GM12878 (cell line): ENCODE measurements at regions not wholly inside any gene's neighbourhood (a gene's known extent, or its start where the extent isn't known, plus 50 kb on each side); places are given as distances from the start of the nearest gene placed in this dataset.

ENCODE experiments used
- BCL3 ChIP-seq: IDR thresholded peaks from 2 replicates; pipeline ENCODE4 v1.6.1; 2011; ENCODE audit warnings: borderline replicate concordance, low read depth, mild to moderate bottlenecking, moderate library complexity, low read length; ENCODE audit not compliant: insufficient read depth, poor library complexity, severe bottlenecking
- CHD2 ChIP-seq: IDR thresholded peaks from 2 replicates; pipeline ENCODE4 v1.6.1; 2011; ENCODE audit warnings: low read depth, low read length, improper control_type of control experiment, borderline replicate concordance
- E2F8 ChIP-seq: fragments of 450-650 bp; IDR thresholded peaks from 2 replicates; pipeline ENCODE4 v1.6.1; 2018; ENCODE audit warnings: mild to moderate bottlenecking, low read depth, moderate library complexity; ENCODE audit not compliant: partially characterized antibody
- E4F1 ChIP-seq: fragments of 450-650 bp; IDR thresholded peaks from 2 replicates; pipeline ENCODE4 v1.6.1; 2018; ENCODE audit warnings: borderline replicate concordance, mild to moderate bottlenecking; ENCODE audit not compliant: partially characterized antibody
- STAT3 ChIP-seq: IDR thresholded peaks from 2 replicates; pipeline ENCODE4 v1.6.1; 2011; ENCODE audit warnings: low read depth, low read length, improper control_type of control experiment

- TF ChIP-seq STAT3 (no peak), E2F8 (no peak), CHD2 (no peak), E4F1 (no peak), BCL3 (no peak)
Measured at GRCh38 chr3:27641888-27642601, 80.1 kb downstream of the EOMES start (continued).
